Activated CD4-positive, alpha-beta memory T cell treated with anti-CD3 and anti-CD28 coated beads, Interleukin-2, amount 10 ng/mL, durations not matched to agents 7 days and 5 days (primary cell): ENCODE measurements at regions not wholly inside any gene's neighbourhood (a gene's known extent, or its start where the extent isn't known, plus 50 kb on each side); places are given as distances from the start of the nearest gene placed in this dataset.
A peak's percentile ranks its signal among the peaks of the same experiment; 100 is the strongest.
"Not testable (repeated sequence)": the region's sequence is repeated elsewhere in the genome, so short reads cannot be mapped to it uniquely, and the experiment has no call there.

Experiments used
- CTCF ChIA-PET: fragments of 350-600 bp; sonication (Branson Sonifier 250); formaldehyde crosslinking; loops from one replicate; lab custom pipeline; 2021; ENCODE audit warnings: antibody characterized with exemption, inconsistent platforms; lab: Charles Lee
- POLR2A ChIA-PET: fragments of 350-600 bp; sonication (Branson Sonifier 250); formaldehyde crosslinking; loops from one replicate; lab custom pipeline; 2021; ENCODE audit warnings: antibody characterized with exemption; lab: Charles Lee
- DNase-seq: peaks from one replicate; pipeline ENCODE4 v3.0.0-alpha.2; 2020
- H3K27ac Mint-ChIP-seq: one replicate; pipeline ENCODE4 v1.8.0; 2021; ENCODE audit warnings: mild to moderate bottlenecking, mixed read lengths
- H3K27me3 Mint-ChIP-seq: one replicate; pipeline ENCODE4 v1.8.0; 2021; ENCODE audit warnings: mixed read lengths
- H3K36me3 Mint-ChIP-seq: one replicate; pipeline ENCODE4 v1.8.0; 2021; ENCODE audit warnings: low read depth, mixed read lengths
- H3K4me1 Mint-ChIP-seq: one replicate; pipeline ENCODE4 v1.8.0; 2021; ENCODE audit warnings: mixed read lengths
- H3K4me3 Mint-ChIP-seq: one replicate; pipeline ENCODE4 v1.8.0; 2021; ENCODE audit warnings: mild to moderate bottlenecking, mixed read lengths
- H3K9me3 Mint-ChIP-seq: one replicate; pipeline ENCODE4 v1.8.0; 2021; ENCODE audit warnings: mixed read lengths

- Mint-ChIP-seq H3K9me3 (no peaks in the 10 kb centered on the region), H3K27me3 (no peaks in the 10 kb centered on the region), H3K27ac (no peak overlapping the region), H3K36me3 (no peaks in the 10 kb centered on the region), H3K4me1 (peaks cover 19% of the 10 kb centered on the region), H3K4me3 (no peak overlapping the region)
- DNase-seq: no peak
- ChIA-PET CTCF (no interaction called here), POLR2A (no interaction called here)
Measured at GRCh38 chr1:234897754-234898454, 230.7 kb downstream of the TOMM20 start.

- no peaks in the 10 kb centered on the region for H3K9me3 Mint-ChIP-seq
- H3K27ac Mint-ChIP-seq: no peak overlapping the region
- ChIA-PET CTCF (no interaction called here), POLR2A (no interaction called here)
- H3K36me3 Mint-ChIP-seq: no peaks in the 10 kb centered on the region
- no peak overlapping the region for H3K4me3 Mint-ChIP-seq
- no peak for DNase-seq
- H3K27me3 Mint-ChIP-seq: no peaks in the 10 kb centered on the region
- H3K4me1 Mint-ChIP-seq: peaks cover 19% of the 10 kb centered on the region
Measured at GRCh38 chr1:234897390-234897749, 231.3 kb downstream of the TOMM20 start.

DNA sequence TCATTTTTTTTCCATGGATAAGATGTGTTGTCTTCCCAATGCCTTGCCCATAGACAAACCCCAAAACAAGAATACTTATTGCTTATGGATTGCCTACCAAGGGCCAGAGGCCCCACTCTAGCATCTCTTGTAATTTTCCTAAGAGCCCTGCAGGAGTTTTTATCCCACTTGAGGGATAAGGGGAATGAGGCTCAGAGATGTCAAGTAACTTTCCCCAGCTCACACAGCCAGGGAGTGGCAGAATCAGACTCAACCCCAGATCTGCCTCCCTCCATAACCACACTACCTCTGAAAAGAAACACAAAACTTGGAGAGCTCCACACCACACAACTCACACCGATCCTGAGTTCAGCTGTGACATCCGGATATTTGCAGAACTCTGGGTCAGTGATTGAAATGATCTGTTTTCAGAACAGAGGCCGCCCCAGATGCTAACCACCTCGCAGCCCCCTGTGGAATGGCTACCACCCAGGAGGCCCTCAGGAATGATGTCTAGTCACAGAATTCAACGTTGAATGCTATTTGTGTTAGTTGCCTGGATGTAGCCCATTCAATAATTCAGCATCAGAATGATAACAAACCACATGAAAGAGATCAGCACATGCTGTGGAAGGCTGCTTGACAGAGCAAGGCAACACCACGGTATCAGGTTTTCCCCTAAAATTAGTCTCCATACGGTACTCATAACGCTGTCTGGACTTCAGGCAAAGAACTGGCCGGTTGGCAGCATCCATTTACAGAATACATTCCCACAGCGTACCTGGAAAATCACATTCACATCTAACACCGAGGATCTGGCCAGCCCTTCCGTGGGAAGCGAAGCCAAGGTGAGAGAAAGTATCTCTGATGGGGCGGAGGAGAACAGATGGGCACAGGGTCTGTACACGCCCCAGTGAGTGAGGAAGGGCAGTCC, 231.9 kb downstream of the TOMM20 start:
- Mint-ChIP-seq H3K4me1 (peaks cover 21% of the 10 kb centered on the region), H3K27me3 (no peaks in the 10 kb centered on the region), H3K27ac (no peak overlapping the region), H3K36me3 (no peaks in the 10 kb centered on the region), H3K9me3 (no peaks in the 10 kb centered on the region), H3K4me3 (no peak overlapping the region)
- POLR2A ChIA-PET: no interaction called here
- CTCF ChIA-PET: no interaction called here
- DNase-seq: no peak

DNA sequence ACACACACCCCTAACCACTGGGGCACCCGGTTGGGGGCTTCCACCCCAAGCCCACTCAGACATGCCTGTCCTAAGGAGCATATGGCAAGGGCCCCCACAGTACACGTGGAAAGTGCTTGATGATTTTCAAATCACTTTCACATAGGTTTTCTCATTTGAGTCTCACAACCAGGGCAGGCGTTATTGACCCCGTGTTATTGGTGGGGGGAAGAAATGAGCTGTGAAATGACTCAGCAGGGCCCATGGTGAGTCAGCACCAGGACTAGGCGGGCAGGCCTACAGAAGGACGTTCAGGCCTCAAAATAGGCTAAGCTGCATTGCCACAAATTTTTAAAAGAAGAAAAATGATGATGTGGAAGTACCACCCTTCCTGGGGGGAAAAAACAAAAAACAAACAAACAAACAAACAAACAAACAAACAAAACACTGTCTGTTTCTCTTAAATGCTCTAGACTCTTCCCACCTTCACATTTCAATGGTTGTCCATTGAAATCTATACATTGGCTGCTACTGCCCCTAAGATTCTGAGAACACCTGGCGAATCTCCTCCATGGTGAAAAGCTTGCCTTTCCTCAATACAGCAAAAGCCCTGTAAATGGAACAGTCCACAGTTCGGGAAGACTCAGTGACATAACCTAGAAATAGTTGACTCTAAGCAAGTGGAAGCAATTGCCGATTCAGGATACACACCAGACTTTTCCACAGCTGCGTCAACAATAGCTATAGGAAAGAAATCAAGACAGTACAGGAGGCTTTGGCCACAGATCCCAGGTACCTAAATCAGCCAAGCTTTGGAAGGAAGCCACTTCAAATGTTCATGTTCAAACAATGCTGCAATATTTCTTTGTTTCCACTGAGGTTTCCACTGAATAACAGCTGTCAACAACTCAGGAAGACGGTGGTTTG, 234.7 kb downstream of the TOMM20 start:
- ChIA-PET CTCF (interaction anchor here (1.4 to 1.6 kb wide), 2 partner anchors 32 to 49 kb away, joined by 4 to 6 read pairs; no protein-coding TSS in a partner anchor), POLR2A (interaction anchor here (1.2 to 1.6 kb wide), 2 partner anchors 33 to 282 kb away, joined by 3 read pairs; no protein-coding TSS in a partner anchor)
- peak; percentile 41 for DNase-seq
- Mint-ChIP-seq H3K9me3 (no peaks in the 10 kb centered on the region), H3K36me3 (no peaks in the 10 kb centered on the region), H3K27me3 (no peaks in the 10 kb centered on the region), H3K4me3 (no peak overlapping the region), H3K4me1 (peaks cover 42% of the 10 kb centered on the region), H3K27ac (no peak overlapping the region)

DNA sequence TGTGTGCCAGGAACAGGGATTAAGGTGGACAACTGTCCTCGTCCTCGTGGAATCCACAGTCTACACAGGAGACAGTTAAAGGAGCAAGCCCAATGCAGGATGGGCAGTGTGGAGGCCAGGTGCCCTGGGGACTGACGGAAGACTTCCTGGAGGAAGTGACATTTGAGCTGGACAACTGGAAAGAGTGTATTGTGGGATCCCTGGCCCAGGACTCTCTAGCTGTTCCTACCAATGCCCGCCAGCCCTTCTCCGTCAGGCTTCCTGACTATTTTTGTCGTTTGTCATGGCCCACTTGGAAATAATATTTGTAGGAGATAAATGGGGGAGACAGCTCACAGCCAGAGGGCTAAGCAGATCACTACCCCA, 235.3 kb downstream of the TOMM20 start:
- ChIA-PET CTCF (interaction anchor here (1.4 to 1.6 kb wide), 2 partner anchors 33 to 48 kb away, joined by 4 to 6 read pairs; no protein-coding TSS in a partner anchor), POLR2A (interaction anchor here (1.6 kb wide), 1 partner anchor 34 kb away, joined by 3 read pairs; no protein-coding TSS in a partner anchor)
- Mint-ChIP-seq H3K27me3 (no peaks in the 10 kb centered on the region), H3K4me3 (no peak overlapping the region), H3K9me3 (no peaks in the 10 kb centered on the region), H3K4me1 (peaks cover 42% of the 10 kb centered on the region), H3K36me3 (peaks cover 2% of the 10 kb centered on the region), H3K27ac (no peak overlapping the region)
- no peak for DNase-seq

- H3K4me3 Mint-ChIP-seq: no peak overlapping the region
- DNase-seq: no peak
- no peaks in the 10 kb centered on the region for H3K27me3 Mint-ChIP-seq
- H3K4me1 Mint-ChIP-seq: peaks cover 42% of the 10 kb centered on the region
- ChIA-PET POLR2A (no interaction called here), CTCF (interaction anchor here (1.6 kb wide), 1 partner anchor 33 kb away, joined by 6 read pairs; no protein-coding TSS in a partner anchor)
- H3K36me3 Mint-ChIP-seq: peaks cover 3% of the 10 kb centered on the region
- no peaks in the 10 kb centered on the region for H3K9me3 Mint-ChIP-seq
- H3K27ac Mint-ChIP-seq: no peak overlapping the region
Measured at GRCh38 chr1:234892642-234893041, 236.0 kb downstream of the TOMM20 start.

- H3K27ac Mint-ChIP-seq: no peak overlapping the region
- ChIA-PET POLR2A (no interaction called here), CTCF (no interaction called here)
- no peak for DNase-seq
- no peaks in the 10 kb centered on the region for H3K9me3 Mint-ChIP-seq
- H3K4me1 Mint-ChIP-seq: peaks cover 42% of the 10 kb centered on the region
- H3K36me3 Mint-ChIP-seq: peaks cover 7% of the 10 kb centered on the region
- H3K27me3 Mint-ChIP-seq: no peaks in the 10 kb centered on the region
- H3K4me3 Mint-ChIP-seq: no peak overlapping the region
Measured at GRCh38 chr1:234891427-234891826, 237.2 kb downstream of the TOMM20 start.

GRCh38 chr1:234889643-234890042, 239.0 kb downstream of the TOMM20 start:
- no peak overlapping the region for H3K4me3 Mint-ChIP-seq
- no peak overlapping the region for H3K27ac Mint-ChIP-seq
- peaks cover 7% of the 10 kb centered on the region for H3K36me3 Mint-ChIP-seq
- ChIA-PET CTCF (interaction anchor here (1.0 kb wide), 1 partner anchor 382 kb away, joined by 3 read pairs; no protein-coding TSS in a partner anchor), POLR2A (no interaction called here)
- no peak for DNase-seq
- no peaks in the 10 kb centered on the region for H3K9me3 Mint-ChIP-seq
- H3K27me3 Mint-ChIP-seq: no peaks in the 10 kb centered on the region
- H3K4me1 Mint-ChIP-seq: peaks cover 39% of the 10 kb centered on the region

DNA sequence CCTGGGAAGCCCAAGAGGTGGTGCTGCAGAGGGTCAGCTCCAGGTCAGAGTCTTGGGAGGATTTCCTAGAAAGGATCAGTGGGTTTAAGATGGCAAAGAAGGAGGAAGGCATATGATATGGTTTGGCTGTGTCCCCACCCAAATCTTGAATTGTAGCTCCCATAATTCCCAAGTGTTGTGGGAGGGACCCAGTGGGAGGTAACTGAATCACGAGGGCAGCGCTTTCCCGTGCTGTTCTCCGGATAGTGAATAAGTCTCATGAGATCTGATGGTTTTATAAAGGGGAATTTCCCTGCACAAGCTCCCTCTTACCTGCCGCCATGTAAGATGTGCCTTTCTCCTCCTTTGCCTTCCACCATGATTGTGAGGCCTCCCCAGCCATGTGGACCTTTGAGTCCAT, 240.4 kb downstream of the TOMM20 start:
- H3K36me3 Mint-ChIP-seq, H3K27me3 Mint-ChIP-seq, CTCF ChIA-PET, DNase-seq, H3K9me3 Mint-ChIP-seq, H3K27ac Mint-ChIP-seq, POLR2A ChIA-PET, H3K4me3 Mint-ChIP-seq: not testable (repeated sequence)
- peaks cover 25% of the 10 kb centered on the region for H3K4me1 Mint-ChIP-seq

DNA sequence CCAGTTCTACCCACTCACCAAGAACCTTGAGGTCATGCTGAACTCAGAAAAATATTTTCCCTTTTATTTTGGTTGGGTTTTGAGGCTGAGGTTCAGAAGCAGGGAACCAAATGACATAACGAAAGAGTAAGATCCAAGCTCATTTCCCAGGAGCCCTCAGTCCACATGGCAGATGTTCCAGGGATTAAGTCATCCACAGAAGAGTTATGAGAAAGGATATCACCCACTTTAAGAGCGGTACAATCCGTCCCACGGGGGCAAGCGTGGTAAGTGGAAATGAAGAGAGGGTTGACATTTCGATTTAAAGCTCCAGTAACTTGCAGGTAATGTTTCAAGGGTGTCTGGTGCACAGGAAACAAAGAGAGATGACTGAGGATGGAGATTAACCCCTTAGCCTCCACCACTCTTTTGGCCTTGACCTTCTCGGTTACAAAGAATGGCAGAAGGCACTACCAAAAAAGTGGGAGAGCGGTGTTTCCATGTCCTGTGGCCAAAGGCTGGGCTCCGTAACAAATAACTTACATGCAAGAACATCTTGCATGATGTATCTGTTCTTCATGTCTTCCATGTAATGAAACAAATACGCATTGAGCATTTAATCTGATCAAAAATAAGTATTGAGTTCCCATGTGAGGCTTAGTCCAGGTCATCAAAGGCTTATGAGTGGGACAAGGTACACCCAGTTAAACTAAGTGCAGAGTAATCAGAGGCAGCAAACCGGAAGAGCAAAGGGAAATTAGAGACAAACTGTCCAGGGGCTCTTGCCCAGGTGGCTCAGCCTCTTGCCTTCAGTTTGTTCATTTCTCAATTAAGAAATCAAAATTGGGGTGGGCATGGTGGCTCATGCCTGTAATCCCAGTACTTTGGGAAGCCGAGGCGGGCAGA, 241.4 kb downstream of the TOMM20 start:
- Mint-ChIP-seq H3K27ac (no peak overlapping the region), H3K4me3 (no peak overlapping the region), H3K27me3 (peaks cover 2% of the 10 kb centered on the region), H3K36me3 (peaks cover 7% of the 10 kb centered on the region), H3K4me1 (peaks cover 30% of the 10 kb centered on the region), H3K9me3 (no peaks in the 10 kb centered on the region)
- DNase-seq: no peak
- ChIA-PET POLR2A (interaction anchor here (0.9 kb wide), 1 partner anchor 277 kb away, joined by 3 read pairs; the partner anchor contains the start of gene IRF2BP2), CTCF (no interaction called here)

DNA sequence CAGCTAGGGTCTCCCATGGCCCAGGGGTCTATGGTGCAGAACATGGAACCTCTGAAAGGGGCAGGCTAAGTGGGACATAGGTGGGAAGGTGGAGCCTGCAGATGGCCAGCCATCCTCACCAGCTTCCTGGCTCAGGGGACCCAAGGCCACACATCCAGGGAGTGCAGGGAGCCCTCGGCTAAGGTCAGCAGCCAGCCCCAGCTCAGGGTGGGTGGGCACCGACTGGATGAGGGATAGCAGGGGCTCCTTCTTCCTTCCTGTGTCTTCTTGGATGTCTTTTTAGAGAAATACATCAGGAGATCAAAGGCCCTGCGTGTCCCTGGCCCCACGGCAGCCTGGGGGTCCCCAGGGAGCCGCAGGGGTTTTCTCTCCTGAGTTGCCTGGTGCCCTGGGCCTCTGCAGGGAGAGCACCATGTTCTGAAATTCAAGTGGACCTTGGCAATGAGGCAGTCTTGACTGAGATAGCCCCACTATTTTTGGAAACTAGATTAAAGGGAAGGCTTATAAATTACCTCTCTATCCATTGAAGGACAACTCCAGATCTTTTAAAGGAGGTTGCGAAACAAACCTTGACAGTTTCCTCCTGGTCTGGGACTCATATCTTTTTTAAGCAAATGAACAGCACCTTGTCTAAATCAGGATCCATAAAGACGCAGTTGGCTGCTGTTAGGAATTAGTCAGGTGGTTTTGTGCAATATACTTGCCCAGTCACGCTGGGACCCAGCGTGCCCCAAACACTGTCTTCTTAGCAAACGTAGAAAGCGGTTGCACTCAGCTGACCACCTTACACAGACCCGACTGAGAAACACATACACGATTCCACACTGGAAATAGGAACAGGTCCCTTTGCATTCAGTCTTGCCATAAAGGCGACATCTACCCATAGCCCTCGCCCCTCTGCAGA, 242.3 kb downstream of the TOMM20 start:
- Mint-ChIP-seq H3K27ac (no peak overlapping the region), H3K27me3 (peaks cover 2% of the 10 kb centered on the region), H3K4me1 (peaks cover 35% of the 10 kb centered on the region), H3K4me3 (no peak overlapping the region), H3K36me3 (peaks cover 7% of the 10 kb centered on the region), H3K9me3 (no peaks in the 10 kb centered on the region)
- no peak for DNase-seq
- ChIA-PET POLR2A (no interaction called here), CTCF (no interaction called here)
